HG03108 (cell line): ENCODE measurements at regions not wholly inside any gene's neighbourhood (a gene's known extent, or its start where the extent isn't known, plus 50 kb on each side); places are given as distances from the start of the nearest gene placed in this dataset.
"Not testable (repeated sequence)": the region's sequence is repeated elsewhere in the genome, so short reads cannot be mapped to it uniquely, and the experiment has no call there.

Experiments used
- ATAC-seq: cut with Tn5 transposase; IDR thresholded peaks from one replicate; pipeline ENCODE4 v1.9.1; 2021; ENCODE audit warnings: moderate library complexity; ENCODE audit not compliant: unreplicated experiment

GRCh38 chr4:164615964-164616363 is 138.0 kb upstream of the SMIM31 start:
- ATAC-seq, result no peak

- no peak for ATAC-seq
Measured at GRCh38 chr4:164616961-164617360, 137.0 kb upstream of the SMIM31 start.

- ATAC-seq, result no peak
Measured at GRCh38 chr4:164617426-164617825, 136.5 kb upstream of the SMIM31 start.

- no peak for ATAC-seq
Measured at GRCh38 chr4:164617911-164618310, 136.0 kb upstream of the SMIM31 start.

- no peak for ATAC-seq
Measured at GRCh38 chr4:164621886-164622521, 131.9 kb upstream of the SMIM31 start.

- ATAC-seq, result no peak
Measured at GRCh38 chr4:164623099-164623498, 130.8 kb upstream of the SMIM31 start.

GRCh38 chr4:164639001-164639400 is 114.9 kb upstream of the SMIM31 start:
- no peak for ATAC-seq

- no peak for ATAC-seq
Measured at GRCh38 chr4:164648151-164648848, 105.6 kb upstream of the SMIM31 start.

GRCh38 chr4:164648849-164649212 is 105.1 kb upstream of the SMIM31 start:
- no peak for ATAC-seq

- no peak for ATAC-seq
Measured at GRCh38 chr4:164659765-164660164, 94.2 kb upstream of the SMIM31 start.

- not testable (repeated sequence) for ATAC-seq
Measured at GRCh38 chr4:164676152-164676551, 77.8 kb upstream of the SMIM31 start.

- ATAC-seq, result no peak
Measured at GRCh38 chr4:164683040-164683439, 70.9 kb upstream of the SMIM31 start.

- ATAC-seq, result no peak
Measured at GRCh38 chr4:164695650-164696049, 58.3 kb upstream of the SMIM31 start.

GRCh38 chr4:164700471-164700870 is 53.5 kb upstream of the SMIM31 start:
- ATAC-seq, result no peak

GRCh38 chr4:164701665-164702064 is 52.3 kb upstream of the SMIM31 start:
- ATAC-seq, result peak; percentile 71
